SIG-M5 treated with dmso at 0.1 percent for 504 hours (cell line): ENCODE measurements at regions not wholly inside any gene's neighbourhood (a gene's known extent, or its start where the extent isn't known, plus 50 kb on each side); places are given as distances from the start of the nearest gene placed in this dataset.
A peak's percentile ranks its signal among the peaks of the same experiment; 100 is the strongest.

Experiments used
- DNase-seq: peaks from one replicate; lab custom pipeline; 2025; ENCODE audit not compliant: unreplicated experiment; lab: John Stamatoyannopoulos, UW

DNA sequence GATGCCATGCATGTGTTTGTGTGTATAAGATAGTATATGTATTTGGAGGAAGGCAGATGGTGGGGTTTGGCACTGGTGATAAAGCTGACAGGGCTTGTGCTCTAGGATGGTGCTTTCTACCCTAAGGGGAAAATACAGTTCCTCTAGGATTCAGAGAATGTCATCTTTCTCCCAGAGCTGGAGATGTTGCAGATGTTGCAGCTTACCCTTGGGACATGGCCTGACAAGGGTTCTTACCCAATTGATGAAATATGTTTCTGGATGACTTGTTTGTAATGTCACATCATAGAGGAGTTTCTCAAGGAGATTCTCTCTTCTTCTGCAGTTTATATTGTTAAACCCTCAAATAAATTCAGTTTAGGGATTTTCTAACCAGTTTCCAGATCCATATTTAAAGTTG is 52.5 kb upstream of the PITX2 start:
- no peak for DNase-seq

DNA sequence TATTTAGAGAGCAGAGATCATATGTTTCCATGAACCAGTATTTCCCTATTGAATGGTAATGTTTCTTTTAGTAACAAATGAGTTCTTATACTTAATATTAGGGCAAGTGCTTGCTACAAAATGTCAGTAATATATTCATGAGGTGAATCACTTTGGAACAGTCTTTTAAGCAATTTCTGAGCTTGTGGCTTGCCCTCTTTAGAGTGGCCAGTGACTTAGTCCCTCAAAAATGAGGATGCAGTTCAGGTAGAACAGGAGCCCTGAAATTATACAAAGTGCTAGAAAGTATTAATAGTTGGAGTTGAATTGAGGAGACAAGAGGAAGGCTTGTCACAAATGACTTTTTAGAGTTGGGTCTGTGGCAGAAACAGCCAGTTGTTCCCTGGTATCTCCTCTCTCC is 53.4 kb upstream of the PITX2 start:
- DNase-seq, result no peak

DNA sequence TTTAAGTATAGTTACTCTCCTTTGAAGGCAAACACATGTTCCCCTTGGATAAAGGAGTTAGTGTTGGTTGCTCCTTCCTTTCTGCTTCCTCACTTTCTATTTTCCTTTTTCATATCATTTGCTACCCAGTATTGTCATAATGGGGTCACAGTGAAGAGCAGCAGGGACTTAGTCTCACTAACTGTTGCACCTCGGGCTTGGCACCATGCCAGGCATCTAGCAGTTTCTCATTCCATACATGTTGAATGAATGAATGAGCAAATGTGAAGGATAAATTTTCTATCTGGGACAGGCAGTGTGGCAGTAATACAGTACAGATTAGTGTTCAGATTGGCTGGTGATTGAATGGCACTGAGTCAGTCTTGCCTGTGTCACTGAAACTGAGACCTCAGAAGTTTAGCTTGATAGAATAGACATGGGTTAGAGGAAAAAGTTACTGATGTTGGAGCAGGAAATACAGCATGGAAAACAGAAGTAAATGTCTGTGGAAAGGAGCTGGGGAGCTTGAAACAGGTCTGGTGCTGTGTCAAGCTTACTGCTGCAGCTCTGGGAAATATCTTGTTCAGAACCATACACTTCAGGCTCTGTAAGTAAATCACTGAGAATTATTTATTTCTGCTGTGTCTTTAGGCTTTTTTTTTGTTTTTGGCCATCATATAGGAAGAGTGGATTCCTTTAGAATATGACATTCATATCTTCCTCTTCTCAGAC is 55.8 kb upstream of the PITX2 start:
- no peak for DNase-seq

DNA sequence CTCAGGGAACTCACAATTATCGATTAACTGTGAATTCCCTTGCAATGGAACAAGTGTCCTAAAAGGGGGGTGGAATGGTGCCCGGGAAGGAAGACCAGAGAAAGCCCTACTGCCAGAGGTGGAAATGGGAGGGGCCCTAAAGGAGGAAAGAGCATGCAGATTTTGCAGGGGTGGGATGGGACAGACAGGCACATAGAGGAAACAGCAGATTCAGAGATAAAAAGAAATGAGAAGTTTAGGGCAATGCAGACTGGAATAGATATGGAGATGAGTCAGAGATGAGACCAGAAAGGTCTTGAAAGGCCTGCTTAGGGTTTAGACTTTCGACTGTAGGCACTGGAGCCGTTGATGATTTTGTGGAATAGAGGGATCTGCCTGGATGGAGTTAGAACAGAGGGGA is 57.4 kb upstream of the PITX2 start:
- DNase-seq, result no peak

DNA sequence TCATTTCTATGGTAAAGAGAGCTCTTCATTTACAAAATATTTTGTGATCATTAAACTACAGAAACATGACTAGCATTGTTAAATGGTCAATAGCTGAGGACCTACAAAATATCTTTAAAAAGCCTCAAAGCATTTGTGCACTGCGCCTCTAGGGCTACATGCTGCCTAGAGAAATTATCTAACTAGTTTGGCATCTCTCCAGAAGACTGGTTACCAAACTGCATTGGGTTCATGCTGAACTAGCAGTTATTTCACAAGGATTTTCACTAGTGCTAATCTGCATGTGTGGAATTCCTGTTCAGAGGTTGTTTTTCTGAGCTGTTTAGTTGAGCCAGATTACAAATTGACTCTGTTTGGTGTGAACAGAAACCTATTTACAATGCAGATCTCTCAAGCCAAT is 58.5 kb upstream of the PITX2 start:
- DNase-seq, result no peak

DNA sequence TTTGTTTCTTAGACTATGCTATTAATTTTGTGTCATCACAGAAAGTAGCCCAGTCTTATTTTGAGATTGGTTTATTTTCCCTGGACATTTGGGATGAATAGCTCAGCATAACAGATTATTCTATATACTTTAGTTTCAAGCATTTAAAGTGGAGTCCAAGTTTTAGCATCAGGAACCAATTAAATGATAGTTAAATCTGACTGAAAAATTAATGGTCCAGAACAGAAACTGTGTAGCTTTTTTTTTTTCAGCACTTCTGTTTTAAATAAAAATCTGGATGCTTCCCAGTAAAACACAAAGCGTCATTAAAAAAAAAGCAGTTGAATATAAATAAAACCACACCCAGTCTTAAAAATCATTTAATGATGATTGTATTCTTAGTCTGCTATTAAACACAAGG is 59.4 kb upstream of the PITX2 start:
- DNase-seq, result no peak

DNA sequence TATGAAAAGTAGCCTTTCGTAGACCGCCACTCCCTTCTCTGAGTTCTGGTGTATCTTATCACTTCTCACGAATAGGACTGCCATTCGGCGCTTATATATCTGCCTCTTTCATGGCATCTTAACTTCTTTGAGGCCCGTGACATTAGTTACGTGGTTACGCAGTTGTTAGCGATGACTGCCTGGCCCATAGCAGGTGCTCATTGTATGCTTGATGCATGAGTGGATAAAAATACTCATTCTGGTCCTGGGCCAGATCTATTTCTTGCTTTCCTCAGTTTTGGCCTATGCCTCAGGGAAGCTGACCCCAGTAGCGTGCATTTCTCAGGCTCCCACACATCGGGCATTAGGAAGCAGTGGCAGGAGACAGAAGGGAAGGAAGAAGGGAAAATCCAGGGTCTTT is 60.7 kb upstream of the PITX2 start:
- DNase-seq, result no peak

DNA sequence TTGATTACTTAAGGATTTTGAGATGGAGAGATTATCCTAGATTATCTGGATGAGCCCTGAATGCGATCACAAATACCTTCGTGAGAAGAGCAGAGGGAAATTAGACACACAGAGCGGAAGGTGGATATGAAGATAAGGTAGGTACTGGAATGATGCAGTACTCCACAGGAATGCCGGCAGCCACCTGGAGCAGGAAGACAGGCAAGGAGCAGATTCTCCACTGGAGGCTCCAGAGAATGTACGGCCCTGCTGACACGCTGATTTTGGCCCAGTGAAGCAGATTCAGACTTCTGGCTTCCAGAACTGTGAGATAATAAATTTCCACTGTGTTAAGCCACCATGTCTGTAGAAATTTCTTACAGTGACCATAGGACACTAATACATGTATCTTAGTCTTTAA is 79.4 kb upstream of the PITX2 start:
- DNase-seq, result no peak

DNA sequence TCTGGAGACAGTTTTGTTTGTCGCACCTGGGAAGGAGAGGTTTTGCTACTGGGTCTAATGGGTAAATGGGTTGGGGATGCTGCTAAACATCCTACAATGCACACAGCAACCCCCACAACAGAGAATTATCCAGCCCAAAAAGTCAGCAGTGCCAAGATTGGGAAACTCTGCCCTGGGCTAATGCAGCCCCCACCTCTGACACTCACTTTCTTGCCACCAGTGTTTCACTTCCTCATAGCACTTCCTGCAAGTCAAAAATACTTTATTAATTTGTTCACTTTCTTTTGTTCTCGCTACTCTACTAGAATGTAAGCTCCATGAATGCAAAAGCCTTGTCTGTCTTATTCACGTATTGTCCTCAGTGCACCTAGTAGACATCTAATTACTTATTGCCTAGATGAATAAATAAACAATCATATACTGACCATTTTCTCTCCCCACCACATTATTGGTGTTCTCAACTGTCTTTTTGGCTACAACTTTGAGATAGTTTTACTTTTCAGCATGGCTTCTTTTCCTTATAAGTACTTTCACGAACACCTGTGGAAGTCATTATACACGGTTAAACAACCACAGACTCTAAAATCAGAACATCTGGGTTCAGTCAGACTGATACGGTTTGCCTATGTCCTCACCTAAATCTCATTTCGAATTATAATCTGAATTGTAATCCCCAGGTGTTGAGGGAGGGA is 82.0 kb upstream of the PITX2 start:
- peak; percentile 80 for DNase-seq

DNA sequence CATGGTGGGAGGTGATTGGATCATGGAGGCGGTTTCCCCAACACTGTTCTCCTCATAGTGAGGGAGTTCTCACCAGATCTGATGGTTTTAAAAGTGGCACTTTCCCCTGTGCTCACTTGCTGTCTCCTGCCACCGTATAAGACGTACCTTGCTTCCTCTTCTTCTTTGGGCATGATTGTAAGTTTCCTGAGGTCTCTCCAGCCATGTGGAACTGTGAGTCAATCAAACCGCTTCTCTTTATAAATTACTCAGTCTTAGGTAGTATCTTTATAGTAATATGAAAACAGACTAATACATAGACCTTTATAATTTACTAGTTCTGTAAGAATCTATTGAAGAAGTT is 82.5 kb upstream of the PITX2 start:
- no peak for DNase-seq

DNA sequence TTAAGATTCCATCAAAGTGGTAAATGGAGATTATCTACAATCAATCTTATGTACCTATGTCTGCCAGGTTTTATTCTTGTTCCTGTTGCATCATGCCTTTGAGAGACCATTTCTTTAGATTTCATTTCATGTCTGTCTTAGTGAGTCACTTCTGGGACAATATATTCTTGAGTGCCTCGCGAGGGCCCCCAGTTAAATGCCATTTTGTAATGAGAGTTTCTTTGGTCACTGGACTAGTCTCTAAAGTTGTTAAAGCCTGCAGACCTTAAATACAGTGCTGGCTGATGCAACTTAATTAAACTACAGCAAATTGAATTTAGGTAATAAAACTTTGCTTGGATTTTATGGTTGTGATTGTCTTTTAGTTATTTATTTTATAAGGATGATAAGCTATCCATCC is 87.2 kb upstream of the PITX2 start:
- DNase-seq, result no peak

DNA sequence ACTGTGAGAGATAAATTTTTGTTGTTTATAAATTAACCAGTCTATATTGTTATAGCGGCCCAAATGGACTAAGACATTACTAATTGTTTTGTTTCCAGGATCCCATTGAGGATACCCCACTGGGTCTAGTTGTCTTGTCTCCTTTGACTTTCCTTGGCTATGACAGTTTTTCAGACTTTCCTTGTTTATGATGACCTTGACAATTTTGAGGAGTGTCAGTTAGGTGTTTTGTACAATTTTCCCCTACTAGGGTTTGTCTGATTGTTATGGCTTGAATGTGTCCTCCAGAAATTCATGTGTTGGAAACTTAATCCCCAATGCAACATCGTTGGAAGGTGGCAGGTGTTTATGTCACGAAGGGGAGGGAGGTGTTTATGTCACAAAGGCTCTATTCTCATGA is 89.6 kb upstream of the PITX2 start:
- no peak for DNase-seq

DNA sequence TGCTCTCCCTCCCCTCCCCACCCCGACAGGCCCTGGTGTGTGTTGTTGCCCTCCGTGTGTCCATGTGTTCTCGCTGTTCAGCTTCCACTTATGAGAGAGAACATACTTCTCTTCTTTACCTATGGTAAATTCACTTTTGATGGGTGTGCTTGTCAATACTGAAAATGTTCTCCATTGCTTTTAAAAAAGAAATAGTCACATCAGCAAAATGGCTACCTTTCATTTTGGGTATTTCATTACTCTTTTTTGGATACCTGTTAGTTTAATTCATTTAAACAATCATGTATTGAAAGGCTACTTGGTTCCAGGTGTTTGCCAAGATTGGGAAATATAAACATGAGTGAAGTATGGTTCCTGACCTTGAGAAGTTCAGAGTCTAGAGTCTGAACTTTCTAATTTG is 107.4 kb upstream of the PITX2 start:
- DNase-seq, result no peak

DNA sequence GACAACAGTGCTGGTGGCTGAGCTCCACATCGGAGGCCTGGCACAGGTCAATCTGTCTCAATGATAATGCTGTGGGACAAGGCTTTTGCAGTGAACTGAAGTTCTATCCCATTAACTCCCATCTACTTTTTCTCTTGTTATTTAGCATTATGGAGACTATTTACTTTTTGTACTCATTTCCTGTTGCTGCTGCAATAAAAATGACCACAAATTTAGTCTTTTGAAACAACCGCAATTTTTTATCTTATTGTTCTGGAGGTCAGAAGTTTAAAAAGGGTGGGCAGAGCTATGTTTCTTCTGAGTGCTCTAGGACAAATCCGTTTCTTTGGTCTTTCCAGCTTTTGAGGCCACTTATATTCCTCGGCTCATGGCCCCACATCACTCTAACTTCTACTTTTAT is 111.0 kb upstream of the PITX2 start:
- DNase-seq, result no peak

DNA sequence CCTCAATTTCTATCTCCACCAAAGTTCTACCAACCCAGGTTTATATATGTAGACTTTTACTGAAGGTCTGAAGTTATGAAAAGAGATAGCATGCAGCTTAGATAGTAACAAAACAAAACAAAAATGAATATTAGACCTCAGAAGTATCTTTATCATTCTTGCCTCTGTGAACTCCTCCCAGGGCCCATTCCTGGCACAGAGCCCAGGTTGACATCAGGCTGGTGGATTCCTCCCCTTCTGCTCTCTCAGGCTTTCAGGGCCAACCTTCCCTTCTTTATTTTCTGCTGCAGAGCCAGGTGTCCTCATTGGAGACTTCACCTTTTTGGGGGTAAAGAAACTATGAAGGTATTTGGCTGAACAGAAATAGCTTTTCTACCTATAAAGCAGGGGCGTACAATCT is 112.8 kb upstream of the PITX2 start:
- no peak for DNase-seq

DNA sequence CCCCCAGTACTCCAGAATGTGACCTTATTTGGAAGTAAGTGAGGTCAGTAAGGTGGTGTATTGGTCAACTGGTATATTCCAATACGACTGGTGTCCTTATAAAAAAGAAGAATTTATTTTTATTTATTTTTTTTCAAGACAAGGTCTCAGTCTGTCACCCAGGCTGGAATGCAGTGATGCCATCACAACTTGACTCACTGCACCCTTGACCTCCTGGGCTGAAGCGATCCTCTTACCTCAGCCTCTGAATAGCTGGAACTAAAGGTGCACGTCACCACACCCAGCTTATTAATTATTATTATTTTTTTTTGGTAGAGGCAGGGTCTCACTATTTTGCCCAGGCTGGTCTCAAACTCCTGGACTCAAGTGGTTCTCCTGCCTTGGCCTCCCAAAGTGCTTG is 115.1 kb upstream of the PITX2 start:
- no peak for DNase-seq

DNA sequence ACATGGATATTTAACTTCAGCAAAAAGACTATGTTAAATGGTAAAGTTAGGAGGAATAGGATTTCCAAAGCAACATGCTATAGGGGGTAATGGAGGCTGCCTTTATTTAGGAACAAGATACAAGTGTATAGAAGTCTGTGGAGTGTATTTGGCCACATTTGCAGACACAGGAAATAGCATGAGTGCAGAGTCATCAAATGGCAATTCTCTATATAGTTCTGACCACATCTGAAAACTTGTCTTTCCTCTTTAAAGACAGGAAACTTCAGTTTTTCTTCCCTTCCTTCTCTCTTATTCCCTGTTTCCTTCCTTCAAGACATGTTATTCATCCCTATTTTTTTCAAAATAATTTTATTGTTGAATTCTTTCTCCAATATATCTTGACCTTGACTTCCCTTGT is 119.3 kb upstream of the PITX2 start:
- DNase-seq, result no peak

DNA sequence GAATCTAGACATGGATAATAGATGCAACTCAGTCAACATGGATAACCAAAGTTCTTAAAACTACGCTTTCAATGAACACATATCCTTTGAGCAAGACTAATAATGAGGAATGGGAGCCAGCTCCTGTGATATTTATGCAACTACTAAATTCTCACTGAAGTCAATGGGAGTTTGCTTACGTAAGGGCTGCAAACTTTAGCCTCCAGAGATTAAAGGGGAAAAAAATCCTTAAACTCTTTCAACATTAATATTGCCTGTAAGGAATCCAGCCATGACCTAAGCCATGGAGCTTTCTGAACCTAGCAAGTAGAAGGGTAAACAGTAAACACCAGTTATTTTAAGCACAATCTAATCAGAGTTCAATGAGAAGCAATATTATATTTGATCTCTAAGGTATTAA is 125.2 kb upstream of the PITX2 start:
- DNase-seq, result no peak

DNA sequence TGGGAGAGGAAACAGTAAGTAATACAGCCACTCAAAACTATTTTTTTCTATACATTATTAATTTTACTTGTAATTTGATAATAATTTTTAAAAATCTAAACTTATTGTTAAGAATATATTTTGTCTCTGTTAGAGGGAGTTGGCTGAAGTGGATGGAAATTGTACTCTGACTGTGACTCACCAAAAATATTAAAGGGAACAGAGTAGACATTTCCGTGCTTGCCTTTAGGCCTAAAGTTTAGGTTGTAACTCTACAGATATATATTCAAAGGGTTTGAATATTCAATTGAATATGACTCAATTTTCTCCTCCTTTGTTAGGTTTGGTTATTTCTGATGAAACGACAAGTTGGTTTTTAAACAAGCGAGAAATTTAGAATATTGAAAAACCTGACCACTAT is 128.3 kb upstream of the PITX2 start:
- no peak for DNase-seq

DNA sequence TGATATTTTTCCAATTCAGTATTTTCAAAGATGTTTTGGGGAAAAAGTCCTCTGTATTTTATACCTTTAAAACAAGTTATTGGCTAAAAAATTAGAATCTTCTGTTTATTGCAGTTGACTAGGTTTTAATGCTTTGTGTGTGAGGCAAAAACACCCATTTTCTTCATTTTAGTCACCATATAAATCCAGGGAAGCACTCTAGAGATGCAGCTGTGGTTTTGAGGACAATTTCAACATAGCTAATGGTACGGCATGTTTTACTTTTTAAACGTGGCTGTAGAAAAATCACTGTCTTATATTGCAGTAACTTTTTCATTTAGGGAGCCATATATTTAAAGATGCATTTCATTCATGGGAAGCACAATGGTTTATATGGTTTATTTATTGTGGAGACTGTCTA is 129.1 kb upstream of the PITX2 start:
- no peak for DNase-seq

DNA sequence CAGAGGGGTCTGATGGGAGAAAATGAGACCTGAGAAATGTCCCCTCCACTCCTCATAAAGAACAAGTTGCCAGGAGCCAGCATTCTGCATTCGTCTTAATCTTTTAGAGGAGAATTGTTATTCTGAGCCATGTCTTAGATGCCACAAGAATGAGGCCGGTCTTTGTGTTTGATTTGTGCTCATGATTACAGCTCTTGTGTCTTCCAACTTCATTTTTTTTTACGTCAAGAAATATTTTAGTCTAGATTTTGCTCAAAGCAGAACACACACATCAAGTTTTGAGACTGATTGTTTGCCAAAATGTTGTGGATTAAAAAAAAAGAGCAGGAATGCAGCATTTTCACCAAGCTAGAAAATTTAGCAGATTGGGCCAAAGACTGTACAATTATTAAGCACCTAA is 130.6 kb upstream of the PITX2 start:
- DNase-seq, result no peak

DNA sequence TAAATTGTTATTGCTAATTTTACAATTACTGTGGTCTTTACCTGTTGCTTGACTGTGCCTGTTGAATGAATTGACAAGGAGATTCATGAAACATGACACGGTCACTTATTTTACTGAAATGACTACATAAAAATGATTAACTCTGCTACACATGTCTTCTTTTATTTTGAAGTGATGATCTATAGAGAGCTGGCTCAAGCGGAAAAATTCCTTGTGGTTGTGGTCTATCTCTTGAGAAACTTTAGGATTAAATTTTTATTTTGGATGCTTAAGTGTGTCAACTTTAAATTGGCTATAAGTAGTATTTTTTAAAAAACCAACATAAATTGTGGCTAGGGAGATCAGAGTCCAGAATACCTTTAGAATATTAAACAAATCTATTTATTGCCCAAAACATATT is 131.8 kb upstream of the PITX2 start:
- no peak for DNase-seq

DNA sequence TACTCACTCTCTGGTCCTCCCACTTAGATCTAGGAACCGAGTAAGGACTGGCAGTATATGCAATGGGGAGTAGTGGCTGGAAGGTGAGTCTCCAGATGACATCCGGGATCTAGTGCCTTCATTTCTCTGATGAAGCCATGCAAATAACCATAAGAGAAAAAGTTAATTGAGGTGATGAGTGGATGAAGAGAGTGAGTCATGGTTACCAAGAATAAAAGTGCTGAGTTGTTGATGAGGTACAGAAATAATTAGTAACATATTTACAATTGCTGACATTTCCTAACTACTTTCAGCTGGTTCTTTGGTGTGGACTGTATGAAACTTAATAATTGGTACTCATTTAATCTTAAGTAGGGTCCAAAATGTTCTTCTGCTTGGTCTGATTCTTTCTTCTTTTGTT is 146.7 kb upstream of the PITX2 start:
- DNase-seq, result no peak
